ENCODE measurements at regions not wholly inside any gene's neighbourhood (a gene's known extent, or its start where the extent isn't known, plus 50 kb on each side); places are given as distances from the start of the nearest gene placed in this dataset.

GRCh38 chr3:163605915-163606314, 1472.4 kb downstream of the SI start:
- Histone ChIP-seq H3K4me3 (no peak overlapping the region), H3K9me3 (ENCODE audit: control insufficient read depth in 4 of 4, insufficient read depth in 3 of 4, low read length in 3 of 4) (no peaks in the 10 kb centered on the region), H3K27me3 (ENCODE audit: control insufficient read depth in 3 of 3, insufficient read depth in 3 of 3, low read length in 2 of 3) (no peaks in the 10 kb centered on the region), H3K27ac (ENCODE audit: low read depth in 1 of 2, low read length in 1 of 2) (no peak overlapping the region), H3K9ac (ENCODE audit: insufficient read depth in 1 of 2, low read length in 2 of 2) (no peak overlapping the region), H3K36me3 (ENCODE audit: control insufficient read depth in 4 of 4, insufficient read depth in 4 of 4, low read length in 4 of 4) (no peaks in the 10 kb centered on the region), H3K4me1 (ENCODE audit: control insufficient read depth in 5 of 5, insufficient read depth in 5 of 5, low read length in 5 of 5) (no peaks in the 10 kb centered on the region)
- ATAC-seq (ENCODE audit: insufficient read depth, low FRiP score) (no peak), DNase-seq (no peak)
- TF ChIP-seq, protein P1, sequence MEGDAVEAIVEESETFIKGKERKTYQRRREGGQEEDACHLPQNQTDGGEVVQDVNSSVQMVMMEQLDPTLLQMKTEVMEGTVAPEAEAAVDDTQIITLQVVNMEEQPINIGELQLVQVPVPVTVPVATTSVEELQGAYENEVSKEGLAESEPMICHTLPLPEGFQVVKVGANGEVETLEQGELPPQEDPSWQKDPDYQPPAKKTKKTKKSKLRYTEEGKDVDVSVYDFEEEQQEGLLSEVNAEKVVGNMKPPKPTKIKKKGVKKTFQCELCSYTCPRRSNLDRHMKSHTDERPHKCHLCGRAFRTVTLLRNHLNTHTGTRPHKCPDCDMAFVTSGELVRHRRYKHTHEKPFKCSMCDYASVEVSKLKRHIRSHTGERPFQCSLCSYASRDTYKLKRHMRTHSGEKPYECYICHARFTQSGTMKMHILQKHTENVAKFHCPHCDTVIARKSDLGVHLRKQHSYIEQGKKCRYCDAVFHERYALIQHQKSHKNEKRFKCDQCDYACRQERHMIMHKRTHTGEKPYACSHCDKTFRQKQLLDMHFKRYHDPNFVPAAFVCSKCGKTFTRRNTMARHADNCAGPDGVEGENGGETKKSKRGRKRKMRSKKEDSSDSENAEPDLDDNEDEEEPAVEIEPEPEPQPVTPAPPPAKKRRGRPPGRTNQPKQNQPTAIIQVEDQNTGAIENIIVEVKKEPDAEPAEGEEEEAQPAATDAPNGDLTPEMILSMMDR (IDR thresholded peaks at IDR 0.05; ENCODE audit: control extremely low read depth, extremely low read depth): no peak
- 92 to 97% methylated on average over 1 of the region's 1 CpG for WGBS, 2 donors

GRCh38 chr3:163601426-163601825, 1476.9 kb downstream of the SI start:
- Histone ChIP-seq H3K9ac (ENCODE audit: insufficient read depth in 1 of 2, low read length in 2 of 2) (no peak overlapping the region), H3K27ac (ENCODE audit: low read depth in 1 of 2, low read length in 1 of 2) (no peak overlapping the region), H3K9me3 (ENCODE audit: control insufficient read depth in 4 of 4, insufficient read depth in 3 of 4, low read length in 3 of 4) (peaks cover 0 to 2% (median 0%) of the 10 kb centered on the region in 4 donors), H3K4me1 (ENCODE audit: control insufficient read depth in 5 of 5, insufficient read depth in 5 of 5, low read length in 5 of 5) (no peaks in the 10 kb centered on the region), H3K36me3 (ENCODE audit: control insufficient read depth in 4 of 4, insufficient read depth in 4 of 4, low read length in 4 of 4) (no peaks in the 10 kb centered on the region), H3K4me3 (no peak overlapping the region), H3K27me3 (ENCODE audit: control insufficient read depth in 3 of 3, insufficient read depth in 3 of 3, low read length in 2 of 3) (no peaks in the 10 kb centered on the region)
- no peak for DNase-seq
- TF ChIP-seq, protein P1 (IDR thresholded peaks at IDR 0.05; ENCODE audit: control extremely low read depth, extremely low read depth): no peak
- ATAC-seq (ENCODE audit: insufficient read depth, low FRiP score): no peak
- 80 to 90% methylated on average over 1 of the region's 1 CpG for WGBS, 2 donors

GRCh38 chr3:163587342-163587741, 1491.0 kb downstream of the SI start:
- 91 to 93% methylated on average over 2 of the region's 2 CpGs for WGBS, 2 donors
- Histone ChIP-seq H3K4me3 (no peak overlapping the region), H3K27ac (ENCODE audit: low read depth in 1 of 2, low read length in 1 of 2) (no peak overlapping the region), H3K36me3 (ENCODE audit: control insufficient read depth in 4 of 4, insufficient read depth in 4 of 4, low read length in 4 of 4) (no peaks in the 10 kb centered on the region), H3K4me1 (ENCODE audit: control insufficient read depth in 5 of 5, insufficient read depth in 5 of 5, low read length in 5 of 5) (no peaks in the 10 kb centered on the region), H3K9me3 (ENCODE audit: control insufficient read depth in 4 of 4, insufficient read depth in 3 of 4, low read length in 3 of 4) (peaks cover 0 to 6% (median 0%) of the 10 kb centered on the region in 4 donors), H3K9ac (ENCODE audit: insufficient read depth in 1 of 2, low read length in 2 of 2) (no peak overlapping the region), H3K27me3 (ENCODE audit: control insufficient read depth in 3 of 3, insufficient read depth in 3 of 3, low read length in 2 of 3) (no peaks in the 10 kb centered on the region)
- TF ChIP-seq, protein P1 (IDR thresholded peaks at IDR 0.05; ENCODE audit: control extremely low read depth, extremely low read depth): no peak
- DNase-seq: no peak
- no peak for ATAC-seq (ENCODE audit: insufficient read depth, low FRiP score)

DNA sequence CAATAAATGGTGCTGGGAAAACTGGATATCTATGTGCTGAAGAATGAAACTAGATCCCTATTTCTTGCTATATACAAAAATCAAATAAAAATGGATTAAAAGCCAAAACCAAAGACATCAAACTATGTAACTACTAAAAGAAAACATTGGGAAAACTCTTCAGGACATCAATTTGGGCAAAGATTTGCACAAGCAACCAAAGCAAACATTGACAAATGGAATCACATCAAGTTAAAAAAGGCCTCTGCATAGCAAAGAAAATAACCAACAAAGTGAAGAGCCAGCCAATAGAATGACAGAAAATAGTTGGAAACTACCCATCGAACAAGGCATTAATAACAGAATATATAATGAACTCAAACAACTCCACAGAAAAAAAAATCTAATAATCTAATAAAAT, 1495.3 kb downstream of the SI start:
- no peak overlapping the region for H3K4me3 ChIP-seq
- ATAC-seq (ENCODE audit: insufficient read depth, low FRiP score) (no peak), DNase-seq (no peak)
- H3K36me3 ChIP-seq (ENCODE audit: control insufficient read depth in 4 of 4, insufficient read depth in 4 of 4, low read length in 4 of 4): no peaks in the 10 kb centered on the region
- H3K9me3 ChIP-seq (ENCODE audit: control insufficient read depth in 4 of 4, insufficient read depth in 3 of 4, low read length in 3 of 4): peaks cover 0 to 6% (median 0%) of the 10 kb centered on the region in 4 donors
- H3K4me1 ChIP-seq (ENCODE audit: control insufficient read depth in 5 of 5, insufficient read depth in 5 of 5, low read length in 5 of 5): no peaks in the 10 kb centered on the region
- TF ChIP-seq, protein P1 (IDR thresholded peaks at IDR 0.05; ENCODE audit: control extremely low read depth, extremely low read depth): no peak
- H3K27me3 ChIP-seq (ENCODE audit: control insufficient read depth in 3 of 3, insufficient read depth in 3 of 3, low read length in 2 of 3): no peaks in the 10 kb centered on the region
- WGBS, 2 donors: 84 to 89% methylated on average over 1 of the region's 1 CpG
- H3K9ac ChIP-seq (ENCODE audit: insufficient read depth in 1 of 2, low read length in 2 of 2): no peak overlapping the region
- H3K27ac ChIP-seq (ENCODE audit: low read depth in 1 of 2, low read length in 1 of 2): no peak overlapping the region

All from lung (tissue), 11 donors.